ENCODE measurements at regions not wholly inside any gene's neighbourhood (a gene's known extent, or its start where the extent isn't known, plus 50 kb on each side); places are given as distances from the start of the nearest gene placed in this dataset.

DNA sequence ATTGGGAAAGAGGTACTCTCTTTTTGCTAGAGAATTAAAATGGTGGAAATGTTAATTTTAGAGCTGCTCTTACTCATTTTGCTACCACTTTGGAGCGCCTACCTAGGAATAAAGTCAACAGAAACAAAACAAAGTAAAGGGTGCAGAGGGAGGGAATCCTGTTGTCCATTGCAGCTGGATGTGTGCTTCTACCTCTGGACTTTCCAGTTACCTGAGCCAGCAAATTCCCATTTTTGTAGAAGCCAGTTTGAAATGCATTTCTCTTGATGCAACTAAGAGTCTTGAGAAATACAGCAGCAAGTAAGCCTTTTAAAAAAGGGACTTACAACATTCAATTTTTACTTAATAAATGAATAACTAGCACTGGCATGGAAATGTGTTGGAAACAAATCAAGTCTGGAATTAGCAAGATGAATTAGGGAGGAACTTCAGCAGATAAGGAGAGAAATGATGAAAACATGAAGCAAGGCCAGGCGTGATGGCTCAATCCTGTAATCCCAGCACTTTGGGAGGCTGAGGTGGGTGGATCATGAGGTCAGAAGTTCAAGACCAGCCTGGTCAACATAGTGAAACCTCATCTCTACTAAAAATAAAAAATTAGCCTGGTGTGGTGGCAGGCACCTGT is 113.5 kb upstream of the CTTNBP2 start:
- TF ChIP-seq EZH2 (IDR thresholded peaks at IDR 0.05; ENCODE audit: low read length, unreplicated experiment), result no peak
- TF ChIP-seq, protein P1, sequence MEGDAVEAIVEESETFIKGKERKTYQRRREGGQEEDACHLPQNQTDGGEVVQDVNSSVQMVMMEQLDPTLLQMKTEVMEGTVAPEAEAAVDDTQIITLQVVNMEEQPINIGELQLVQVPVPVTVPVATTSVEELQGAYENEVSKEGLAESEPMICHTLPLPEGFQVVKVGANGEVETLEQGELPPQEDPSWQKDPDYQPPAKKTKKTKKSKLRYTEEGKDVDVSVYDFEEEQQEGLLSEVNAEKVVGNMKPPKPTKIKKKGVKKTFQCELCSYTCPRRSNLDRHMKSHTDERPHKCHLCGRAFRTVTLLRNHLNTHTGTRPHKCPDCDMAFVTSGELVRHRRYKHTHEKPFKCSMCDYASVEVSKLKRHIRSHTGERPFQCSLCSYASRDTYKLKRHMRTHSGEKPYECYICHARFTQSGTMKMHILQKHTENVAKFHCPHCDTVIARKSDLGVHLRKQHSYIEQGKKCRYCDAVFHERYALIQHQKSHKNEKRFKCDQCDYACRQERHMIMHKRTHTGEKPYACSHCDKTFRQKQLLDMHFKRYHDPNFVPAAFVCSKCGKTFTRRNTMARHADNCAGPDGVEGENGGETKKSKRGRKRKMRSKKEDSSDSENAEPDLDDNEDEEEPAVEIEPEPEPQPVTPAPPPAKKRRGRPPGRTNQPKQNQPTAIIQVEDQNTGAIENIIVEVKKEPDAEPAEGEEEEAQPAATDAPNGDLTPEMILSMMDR (conservative IDR thresholded peaks at IDR 0.05; ENCODE audit: low read depth, low read length), result no peak
